GM21381 (cell line): ENCODE measurements at regions not wholly inside any gene's neighbourhood (a gene's known extent, or its start where the extent isn't known, plus 50 kb on each side); places are given as distances from the start of the nearest gene placed in this dataset.

Source experiments
- ATAC-seq: cut with Tn5 transposase; IDR thresholded peaks from one replicate; pipeline ENCODE4 v1.9.1; 2021; ENCODE audit warnings: mild to moderate bottlenecking, moderate library complexity; ENCODE audit not compliant: unreplicated experiment

DNA sequence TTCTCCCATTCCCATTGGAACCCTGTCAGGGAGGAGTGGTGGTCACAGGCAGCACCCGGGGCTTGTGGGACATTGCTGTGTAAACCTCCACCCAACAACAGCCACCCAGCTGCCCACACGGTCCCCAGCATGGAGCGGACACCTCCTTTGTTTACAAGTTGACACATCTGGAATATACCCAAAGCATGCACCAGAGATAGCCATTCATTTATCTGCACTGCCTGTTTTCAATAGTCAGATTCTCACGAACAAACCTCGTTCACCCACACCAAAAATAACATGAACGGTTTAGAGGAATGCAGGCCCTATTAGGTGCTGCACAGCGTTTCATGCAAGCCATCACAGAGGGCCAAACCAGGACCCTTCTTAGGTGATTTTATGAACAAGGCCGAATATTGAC is 244.8 kb downstream of the FOXL1 start:
- ATAC-seq, result no peak

DNA sequence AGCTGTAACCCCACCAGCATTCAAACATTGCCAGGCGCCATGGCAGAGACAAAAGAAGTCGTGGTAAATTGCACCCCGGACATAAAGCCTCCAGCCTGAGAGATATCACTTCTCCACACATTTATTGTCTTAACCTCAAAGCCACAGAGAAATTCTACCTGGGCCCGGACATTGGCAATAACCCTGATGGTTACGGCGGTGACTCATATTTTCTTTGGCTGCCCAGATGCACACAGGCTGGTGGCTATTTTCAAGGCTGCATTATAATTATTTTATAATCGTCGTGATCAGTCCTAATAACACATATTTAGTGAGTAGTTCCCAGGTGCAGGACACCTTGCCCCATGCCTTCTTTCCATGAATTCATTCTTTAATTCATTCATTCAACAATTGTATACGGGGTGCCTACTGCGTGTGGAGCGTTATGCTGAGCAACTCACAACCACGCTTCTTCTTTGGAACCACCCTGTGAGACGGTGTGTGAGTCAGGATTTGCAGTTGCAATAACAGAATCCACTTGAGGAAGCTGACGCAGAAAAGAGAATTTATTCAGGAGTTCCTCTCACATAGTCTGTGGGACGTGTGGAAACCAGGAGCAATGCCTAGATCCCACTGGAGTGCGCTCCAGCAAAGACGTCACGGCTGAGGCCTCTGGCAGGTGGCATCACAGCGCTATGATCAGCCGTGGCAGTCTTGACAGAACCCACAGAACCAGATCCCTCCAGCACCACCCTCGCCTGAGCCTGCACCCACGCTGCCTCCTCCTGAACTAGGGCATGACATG is 245.7 kb downstream of the FOXL1 start:
- ATAC-seq, result no peak

DNA sequence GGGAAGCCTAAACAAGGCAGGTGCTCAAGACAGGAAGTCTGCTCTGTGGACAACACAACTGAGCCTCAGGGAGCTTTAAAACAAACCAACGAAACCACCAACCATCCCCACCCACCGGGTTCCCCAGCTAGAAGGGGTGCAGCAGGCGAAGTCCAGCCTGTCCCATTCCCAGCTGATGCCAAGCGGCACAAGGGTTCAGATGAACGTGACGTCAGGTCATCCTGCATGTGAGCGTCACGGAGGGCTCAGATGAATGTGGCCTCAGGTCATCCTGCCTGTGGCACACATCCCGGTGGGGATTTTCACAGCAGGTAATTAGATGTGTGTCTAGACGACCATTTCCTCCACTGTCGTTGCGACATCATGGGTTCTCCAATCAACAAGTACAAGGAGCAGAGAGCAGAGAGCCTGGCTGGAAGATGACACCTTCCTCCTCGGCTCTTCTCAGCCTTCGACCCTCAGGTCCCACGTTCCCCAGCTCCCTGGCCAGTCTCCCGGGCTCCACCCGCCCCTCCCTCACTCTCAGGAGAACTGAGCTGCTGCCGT is 246.5 kb downstream of the FOXL1 start:
- ATAC-seq, result no peak

DNA sequence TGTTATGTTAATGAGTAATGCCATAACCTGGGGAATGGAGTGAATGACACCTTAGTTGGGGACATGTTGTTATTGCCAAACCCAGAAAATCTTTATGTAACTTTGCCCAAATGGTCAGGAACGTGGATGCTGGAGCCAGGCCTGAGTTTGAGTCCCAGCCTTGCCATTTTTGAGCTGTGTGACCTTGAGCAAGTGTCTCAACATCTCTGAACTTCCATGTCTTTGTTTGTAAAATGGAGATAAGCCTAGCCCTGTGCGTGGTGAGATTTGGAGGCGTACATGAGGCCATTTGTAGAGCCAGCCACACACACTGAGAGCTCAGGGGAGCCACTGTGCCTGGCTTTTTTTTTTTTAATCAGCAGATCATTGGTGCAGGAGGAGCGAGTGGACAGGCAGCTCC is 247.3 kb downstream of the FOXL1 start:
- ATAC-seq, result no peak

DNA sequence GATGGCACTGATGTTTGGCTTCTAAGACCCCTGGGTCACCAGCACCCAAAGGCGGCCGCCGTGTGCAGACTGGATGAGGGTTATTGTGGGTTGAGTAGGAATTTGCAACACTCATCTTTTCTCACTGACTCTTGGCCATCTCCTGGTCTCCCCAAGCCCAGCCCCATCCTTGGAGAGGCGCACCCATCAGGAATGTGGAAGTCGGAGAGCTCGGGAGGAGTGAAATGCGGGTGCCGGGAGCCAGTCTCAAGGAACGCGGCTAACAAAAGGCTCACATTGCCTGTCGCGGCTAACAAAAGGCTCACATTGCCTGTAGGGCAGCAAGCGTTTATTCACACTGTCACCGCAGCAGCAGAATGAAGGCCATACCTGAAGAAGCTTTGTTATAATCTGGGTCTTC is 248.6 kb downstream of the FOXL1 start:
- ATAC-seq, result no peak

DNA sequence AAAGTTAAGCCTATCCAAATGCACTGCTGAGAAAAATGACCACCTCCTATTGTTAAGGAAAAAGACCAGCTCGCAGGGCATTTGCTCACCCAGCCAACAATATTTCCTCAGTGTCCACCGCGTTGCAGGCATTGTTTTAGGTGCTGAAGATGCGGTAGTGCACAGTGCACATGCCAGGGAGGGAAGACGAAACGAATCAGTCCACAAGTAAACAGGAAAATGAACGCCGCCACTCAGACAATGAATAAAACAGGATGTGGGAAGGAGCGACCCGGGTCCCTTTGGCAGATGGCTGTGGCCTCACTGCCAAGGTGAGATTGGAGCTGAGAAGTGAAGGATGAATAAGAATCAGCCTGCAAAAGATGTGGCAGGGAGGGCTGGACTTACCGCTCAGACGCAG is 249.2 kb downstream of the FOXL1 start:
- no peak for ATAC-seq

DNA sequence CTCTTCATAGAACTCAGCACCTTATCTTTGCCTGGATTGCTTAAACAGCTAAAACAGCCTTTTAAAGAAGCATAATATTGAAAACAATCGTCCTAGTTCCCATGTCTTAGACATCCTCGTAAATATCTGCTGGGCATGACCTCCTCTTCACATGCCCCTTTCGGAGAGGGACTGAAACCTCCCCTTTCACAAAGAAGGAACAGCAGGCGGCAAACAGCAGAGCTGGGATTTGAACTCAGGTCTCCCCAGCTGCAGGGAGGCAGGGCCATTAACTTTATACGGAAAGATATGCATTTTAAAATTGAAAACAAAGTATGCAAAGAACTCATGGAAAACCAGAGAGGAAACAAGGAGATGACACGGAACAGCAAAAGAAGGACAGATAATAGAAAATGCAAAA is 249.9 kb downstream of the FOXL1 start:
- ATAC-seq, result no peak

DNA sequence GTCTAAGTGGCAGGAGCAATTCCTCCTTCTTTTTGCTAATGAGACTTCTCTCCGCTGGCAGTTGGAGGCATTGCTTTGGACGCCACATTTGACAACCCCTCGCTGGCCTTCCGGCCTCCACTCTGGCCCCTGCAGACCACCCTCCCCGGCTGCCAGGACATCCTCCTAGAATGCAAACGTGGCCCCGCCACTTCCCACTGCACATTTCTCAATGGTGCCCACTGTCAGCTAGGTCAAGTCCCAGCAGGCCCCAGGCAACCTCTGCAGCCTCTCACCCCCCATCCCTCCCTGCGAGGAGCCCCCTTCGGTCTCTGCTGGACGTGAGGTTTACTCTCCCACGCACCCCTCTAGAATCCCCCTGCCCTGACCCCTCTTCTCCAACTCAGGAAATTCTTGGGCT is 250.3 kb downstream of the FOXL1 start:
- ATAC-seq, result no peak

DNA sequence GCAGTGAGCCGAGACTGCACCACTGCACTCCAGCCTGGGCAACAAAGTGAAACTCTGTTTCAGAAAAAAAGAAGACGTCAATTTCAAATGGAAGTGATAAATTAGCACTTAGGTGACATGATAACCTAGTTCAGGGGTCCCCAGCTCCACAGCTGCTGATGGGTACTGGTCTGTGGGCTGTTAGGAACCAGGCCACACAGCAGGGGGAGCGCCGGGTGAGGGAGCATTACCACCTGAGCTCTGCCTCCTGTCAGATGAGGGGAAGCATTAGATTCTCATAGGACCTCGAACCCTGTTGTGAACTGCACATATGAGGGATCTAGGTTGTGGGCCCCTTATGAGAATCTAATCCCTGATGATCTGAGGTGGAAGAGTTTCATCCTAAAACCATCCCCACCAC is 253.0 kb downstream of the FOXL1 start:
- no peak for ATAC-seq

DNA sequence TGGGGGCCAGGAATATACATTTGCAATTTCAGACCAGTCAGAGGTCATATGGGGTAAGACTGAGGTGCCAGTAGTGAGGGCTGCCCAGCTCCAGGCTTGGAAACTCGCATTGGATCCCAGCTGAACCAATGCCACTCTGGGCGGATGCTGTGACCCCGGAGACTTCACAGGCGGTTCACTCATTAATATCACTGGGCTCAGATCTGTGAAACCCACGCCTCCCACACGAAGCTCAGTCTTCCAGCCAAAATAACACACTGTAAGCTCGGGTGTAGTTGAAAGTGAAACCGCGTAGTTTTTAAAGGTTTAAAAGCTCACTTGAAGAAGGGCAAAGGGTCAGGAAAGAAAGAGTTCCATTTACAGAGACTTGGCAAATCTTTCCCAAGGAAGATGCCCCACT is 254.8 kb downstream of the FOXL1 start:
- ATAC-seq, result no peak

DNA sequence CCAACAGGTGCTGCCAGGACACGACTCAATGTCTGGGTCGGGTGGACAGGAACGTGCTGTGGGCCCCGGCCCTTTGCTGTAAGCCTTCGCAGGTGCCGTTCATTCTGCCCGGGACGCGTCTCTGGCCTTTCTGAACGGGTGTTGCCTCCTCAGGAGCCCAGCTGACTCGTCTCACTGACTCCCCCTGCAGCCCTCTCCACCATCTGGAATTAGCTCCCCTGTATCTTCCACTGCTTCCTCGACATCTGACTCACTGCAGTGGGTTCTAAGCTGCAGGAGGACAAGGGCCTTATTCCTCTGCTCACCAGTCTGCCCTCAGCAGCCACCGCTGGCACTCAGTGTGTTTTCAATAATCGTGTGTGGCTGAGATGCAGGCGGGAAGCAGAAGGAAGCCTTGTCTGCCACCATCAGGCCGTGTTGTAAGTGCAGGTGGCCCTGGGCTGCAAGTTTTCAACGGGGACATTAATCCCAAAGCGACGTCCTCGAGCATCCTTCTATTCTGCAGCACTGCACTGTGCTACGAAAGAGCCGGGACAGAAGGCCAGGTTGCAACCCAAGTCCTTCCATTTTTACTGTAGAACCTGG is 256.2 kb downstream of the FOXL1 start:
- ATAC-seq, result no peak

DNA sequence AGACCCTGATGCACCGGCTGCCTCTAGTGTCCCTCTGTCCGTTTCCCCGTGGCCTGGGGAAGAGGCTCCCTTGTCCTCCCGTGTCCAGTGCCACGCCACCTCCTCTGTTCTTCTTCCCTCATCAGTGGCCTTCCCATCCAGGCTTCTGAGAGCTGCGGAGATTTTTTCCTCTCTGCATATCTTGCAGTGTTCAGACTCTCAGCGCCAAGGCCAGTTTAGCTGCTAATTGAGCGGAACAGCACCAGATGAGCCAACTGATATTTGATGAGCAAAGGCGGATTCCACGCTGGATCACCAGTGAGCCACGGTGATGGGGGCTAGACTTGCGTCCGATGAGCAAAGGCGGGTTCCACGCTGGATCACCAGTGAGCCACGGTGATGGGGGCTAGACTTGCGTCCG is 257.6 kb downstream of the FOXL1 start:
- ATAC-seq, result no peak

DNA sequence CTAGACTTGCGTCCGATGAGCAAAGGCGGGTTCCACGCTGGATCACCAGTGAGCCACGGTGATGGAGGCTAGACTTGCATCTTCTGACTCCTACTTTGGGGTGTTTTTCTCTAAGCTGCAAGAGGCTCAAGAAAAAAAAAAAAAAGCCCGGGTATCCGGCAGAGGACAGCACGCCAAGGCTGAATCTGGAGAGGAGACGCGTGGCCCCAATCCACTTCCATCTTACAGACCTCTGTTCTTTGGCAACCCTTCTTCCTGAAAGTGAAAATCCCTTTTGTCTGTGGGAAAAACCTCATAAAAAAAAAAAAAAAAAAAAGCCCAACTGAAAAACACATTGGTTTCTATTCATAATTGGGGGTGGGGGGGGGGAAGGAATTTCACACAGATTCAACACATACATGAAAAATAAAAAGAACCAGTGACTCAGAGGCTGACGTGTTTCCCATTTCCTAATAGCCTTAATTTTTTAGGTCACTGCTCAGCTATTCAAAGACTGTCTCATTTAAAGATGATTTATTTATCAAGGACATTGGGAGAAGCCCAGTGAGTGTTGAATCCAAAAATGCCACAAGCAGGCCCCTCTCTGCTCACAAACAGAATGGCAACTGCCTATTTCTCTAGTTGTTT is 258.3 kb downstream of the FOXL1 start:
- ATAC-seq, result no peak

DNA sequence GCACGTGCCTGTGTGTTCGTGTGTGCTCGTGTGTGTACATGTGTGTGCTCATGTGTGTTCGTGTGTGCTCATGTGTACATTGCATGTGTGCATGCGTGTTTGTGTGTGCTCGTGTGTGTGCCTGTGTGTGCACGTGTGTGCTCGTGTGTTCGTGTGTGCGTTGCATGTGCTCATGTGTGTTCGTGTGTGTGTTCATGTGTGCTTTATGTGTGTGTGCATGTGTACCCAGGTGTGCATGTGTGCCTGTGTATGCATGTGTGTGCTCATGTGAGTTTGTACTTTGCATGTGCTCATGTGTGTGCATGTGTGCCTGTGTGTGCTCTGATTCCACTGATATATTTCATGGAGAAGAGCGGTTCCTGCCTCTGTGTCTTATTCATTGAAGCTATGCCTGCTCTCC is 265.5 kb downstream of the FOXL1 start:
- no peak for ATAC-seq

DNA sequence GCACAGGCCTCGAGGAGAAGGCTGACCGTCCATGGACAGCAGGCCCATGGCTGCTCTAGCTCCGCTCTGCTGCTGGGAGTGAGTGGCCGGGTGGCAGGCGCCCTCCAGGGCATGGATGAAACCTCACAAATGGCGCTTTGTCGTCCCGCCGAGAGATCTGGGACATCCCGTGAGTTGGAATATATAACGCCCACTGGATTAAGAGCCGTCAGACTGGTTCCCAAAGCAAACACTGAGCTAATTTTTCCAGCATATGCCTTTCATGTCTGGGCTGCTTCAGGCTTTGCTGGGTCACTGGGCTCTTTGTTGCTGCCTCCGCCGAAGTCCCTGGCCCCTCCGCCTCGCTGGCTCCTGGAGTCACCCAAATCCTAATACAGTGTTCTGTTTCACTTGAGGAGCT is 266.3 kb downstream of the FOXL1 start:
- no peak for ATAC-seq

DNA sequence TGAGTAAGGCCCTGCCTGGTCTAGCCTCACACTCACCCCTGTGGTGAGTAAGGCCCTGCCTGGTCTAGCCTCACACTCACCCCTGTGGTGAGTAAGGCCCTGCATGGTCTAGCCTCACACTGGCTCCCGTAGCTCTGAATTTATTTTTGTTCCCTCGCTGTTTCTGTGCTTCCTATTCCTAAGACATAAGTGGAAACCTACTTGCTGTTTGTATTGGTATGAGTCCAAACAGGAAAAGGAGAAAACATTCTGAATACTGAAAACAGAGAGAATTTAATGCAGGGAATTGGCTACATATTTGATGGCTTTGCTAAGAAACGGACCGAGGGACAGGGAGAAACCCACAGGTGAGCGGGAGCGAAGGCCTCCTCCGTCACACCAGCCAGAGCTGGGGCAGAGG is 267.8 kb downstream of the FOXL1 start:
- no peak for ATAC-seq

DNA sequence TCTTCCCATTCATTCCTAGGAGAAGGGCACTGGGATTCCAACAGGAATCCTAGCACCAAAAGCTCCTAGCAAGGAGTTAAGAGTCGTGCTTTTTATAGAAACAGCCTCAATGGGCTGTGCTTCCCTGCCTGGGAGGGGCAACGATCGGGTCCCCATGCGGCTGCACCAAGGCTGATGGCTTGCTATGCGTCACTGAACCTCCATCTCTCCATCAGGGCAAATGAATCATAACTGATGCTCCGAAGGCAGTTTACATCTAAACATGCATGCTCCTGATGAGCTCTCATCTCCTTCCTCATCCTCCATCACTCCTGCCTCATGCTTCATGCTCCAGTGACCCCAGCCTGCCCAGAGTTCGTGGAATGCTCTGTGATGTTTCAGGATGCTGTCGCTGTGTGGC is 270.5 kb downstream of the FOXL1 start:
- no peak for ATAC-seq

DNA sequence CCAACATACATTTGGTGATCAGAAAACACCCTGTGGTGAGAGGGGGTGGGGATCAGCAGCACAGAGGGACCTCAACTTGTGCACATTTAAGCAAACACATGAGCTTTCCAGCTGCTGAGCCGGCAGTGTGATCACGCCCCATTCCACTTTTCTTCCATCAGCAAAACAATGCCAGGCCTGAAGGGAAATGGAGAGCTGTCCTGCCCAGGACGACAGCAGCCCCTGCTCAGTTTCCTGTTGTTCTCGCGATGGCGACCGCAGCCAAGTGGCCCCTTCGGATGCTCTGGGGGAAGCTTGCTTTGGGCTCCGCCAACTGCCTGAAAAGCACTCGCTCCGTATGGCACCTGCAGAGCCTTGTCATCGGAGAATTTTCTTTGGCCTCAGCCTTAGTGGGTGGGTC is 272.3 kb downstream of the FOXL1 start:
- ATAC-seq, result no peak

DNA sequence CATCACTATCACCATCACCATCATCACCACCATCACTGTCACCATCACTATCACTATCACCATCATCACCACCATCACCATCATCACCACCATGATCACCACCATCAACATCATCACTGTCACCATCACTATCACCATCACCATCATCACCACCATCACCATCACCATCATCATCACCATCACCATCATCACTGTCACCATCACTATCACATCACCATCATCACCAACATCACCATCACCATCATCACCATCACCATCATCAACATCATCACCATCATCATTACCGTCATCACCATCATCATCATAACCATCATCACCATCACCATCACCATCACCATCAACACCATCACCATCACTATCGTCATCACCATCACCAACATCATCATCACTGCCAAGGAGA is 273.8 kb downstream of the FOXL1 start:
- ATAC-seq, result no peak

DNA sequence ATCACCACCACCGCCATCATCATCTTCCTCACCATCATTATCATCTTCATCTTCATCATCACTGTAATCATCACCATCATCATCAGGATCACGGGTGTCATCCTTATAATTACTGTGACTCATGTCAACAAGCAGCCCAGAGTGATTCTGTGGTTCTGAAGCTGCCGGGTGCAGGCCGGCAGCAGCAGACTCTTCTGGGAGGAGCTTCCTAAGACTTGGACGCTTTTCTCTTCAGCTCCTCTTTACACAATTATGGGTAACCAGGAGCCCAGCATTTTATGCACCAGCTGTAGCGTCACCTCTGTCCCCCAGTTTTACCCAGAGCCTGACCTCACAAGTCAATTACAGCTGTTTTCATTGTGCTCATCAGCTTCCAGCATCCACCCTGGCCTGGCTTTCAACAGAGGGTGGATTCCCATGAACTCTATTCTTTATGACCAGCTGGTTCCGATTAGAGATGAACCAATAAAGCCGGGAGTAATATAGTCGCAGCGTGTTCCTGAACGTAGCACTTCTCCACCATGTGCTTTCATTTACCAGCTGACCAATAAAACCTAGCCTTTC is 275.8 kb downstream of the FOXL1 start:
- ATAC-seq, result no peak

DNA sequence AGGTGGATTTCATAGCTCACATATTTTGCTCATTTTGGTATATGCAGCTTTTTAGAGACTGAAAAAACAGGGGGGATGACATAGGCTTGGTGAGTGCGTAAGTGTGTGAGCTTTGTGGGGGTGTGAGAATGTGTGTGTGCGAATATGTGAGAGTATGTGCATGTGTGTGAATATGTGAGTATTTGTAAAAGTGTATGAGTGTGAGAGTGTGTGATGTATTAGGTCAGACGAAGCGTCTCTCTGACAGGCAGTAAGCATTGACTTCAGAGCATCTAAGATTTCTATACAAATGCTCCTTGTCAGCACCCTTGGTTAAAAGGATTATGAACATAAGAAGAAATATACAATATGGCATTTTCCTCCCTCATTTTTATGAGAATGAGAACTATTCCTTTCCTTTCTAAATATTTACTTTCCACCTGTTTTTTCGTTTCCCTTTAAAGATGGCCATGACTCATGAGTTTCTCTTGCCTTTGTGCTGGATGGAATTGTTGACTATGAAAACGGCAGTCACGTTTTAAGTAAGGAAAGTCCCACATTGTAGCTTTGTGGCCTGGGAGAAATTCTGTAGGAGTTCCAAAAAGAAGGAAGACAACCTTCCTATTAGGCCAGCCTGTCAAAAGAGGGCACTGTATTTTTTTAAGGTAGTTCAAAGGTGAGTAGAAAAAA is 276.4 kb downstream of the FOXL1 start:
- no peak for ATAC-seq
